HCEC 1CT (cell line): ENCODE measurements at regions not wholly inside any gene's neighbourhood (a gene's known extent, or its start where the extent isn't known, plus 50 kb on each side); places are given as distances from the start of the nearest gene placed in this dataset.

ENCODE experiments used
- DNase-seq: peaks from one replicate; pipeline ENCODE4 v3.0.0-alpha.2; 2017

- no peak for DNase-seq
These were observed 287.9 kb upstream of the FMN2 start for GRCh38 chr1:239803781-239804180.

GRCh38 chr1:239804266-239804665 is 287.4 kb upstream of the FMN2 start:
- DNase-seq: no peak

DNA sequence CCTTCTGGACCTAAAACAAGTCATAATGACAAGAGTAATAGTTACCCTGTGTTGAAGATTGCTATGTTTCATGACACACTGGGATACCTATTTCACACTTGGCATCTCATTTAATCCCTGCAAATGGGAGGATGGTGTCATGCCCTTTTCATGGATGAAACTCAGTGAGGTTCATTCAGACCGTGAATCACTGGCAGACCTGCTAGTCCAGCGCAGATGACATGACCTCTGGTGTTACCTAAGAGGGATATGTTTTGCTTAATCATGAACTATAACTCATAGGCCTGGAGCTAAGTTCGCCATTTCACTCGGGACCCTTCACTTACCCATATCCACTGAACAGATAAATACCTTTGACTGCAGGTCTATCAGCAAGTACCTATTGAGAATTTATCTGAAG is 286.6 kb upstream of the FMN2 start:
- no peak for DNase-seq

DNA sequence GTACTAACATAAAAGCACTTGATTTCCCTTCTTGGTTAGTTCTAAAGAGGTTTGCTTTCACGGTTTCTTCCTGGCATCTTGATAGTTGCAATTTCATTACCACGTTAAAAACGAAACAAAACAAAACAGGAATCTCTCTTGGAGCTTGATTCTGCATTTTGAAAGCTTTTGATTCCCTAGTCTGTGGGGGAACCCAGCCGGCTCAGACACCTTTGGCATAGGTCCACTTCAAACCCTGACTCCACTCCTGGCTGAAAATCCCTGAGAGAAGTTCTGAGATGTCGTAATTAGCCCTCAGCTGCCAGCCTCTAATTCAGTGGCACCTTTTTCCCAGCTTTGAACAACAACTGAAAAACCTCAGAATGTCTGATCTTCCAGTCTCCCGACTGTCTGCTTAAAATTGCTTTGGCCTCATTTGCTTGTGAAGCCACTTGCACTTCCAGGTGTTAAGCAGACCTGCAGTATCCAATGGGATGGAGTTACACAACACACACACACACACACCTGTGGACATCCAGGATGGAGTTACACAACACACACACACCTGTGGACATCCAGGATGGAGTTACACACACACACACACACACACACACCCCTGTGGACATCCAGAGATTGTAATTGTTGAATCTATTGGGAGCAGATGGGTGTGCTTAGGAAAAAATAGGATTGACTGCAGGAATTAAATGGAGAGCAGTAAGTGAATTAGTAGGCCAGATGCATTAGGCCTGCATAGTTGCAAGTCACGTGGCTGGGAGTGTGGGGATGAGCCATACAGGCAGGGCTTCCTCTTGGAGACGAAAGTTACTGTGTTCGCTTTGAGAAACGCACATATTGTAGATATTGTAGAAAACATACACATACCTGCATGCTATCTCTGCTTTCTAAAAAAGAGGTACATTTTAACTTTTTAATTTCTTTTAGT is 285.6 kb upstream of the FMN2 start:
- no peak for DNase-seq

DNA sequence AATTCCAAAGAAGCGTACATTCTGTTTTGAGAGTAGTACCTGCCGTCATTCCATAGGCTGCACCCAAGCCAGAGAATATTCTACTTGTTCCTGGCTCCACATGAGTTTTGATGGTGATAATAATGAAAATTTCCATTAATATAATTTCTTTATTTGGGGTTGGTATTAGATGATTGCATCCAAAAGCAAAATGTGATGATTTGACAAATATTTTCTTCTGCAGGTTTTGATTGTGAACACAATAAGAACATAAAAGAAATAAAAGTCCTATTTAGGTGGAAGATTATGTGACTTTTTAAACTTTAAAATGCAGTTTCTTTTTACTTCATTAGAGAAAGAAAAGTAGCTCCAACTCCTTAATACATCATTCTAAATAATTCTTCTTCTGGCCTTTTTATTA is 284.8 kb upstream of the FMN2 start:
- DNase-seq: no peak

- no peak for DNase-seq
These were observed 284.3 kb upstream of the FMN2 start for GRCh38 chr1:239807361-239807760.

DNA sequence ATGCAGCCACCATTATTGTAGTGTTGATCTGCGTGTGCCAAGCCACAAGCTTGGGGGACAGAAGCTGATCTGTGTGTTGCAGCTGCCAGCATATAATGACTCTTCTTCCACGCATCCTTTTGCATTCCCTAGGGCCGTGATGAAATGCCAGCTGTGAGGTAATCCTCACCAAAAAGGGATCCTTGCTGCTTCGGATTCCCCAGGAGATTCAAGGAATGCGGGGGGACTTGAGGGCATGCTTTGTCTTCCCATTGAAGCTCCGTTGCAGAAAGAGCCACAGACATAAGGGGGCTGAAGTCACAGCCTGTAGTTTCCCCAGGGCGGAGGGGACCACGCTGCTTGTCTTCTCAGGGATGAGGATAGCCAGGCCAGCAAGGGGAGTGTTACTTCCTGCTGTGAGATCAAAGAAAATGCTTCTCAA is 281.6 kb upstream of the FMN2 start:
- no peak for DNase-seq

- DNase-seq: no peak
These were observed 280.3 kb upstream of the FMN2 start for GRCh38 chr1:239811211-239811885.

DNA sequence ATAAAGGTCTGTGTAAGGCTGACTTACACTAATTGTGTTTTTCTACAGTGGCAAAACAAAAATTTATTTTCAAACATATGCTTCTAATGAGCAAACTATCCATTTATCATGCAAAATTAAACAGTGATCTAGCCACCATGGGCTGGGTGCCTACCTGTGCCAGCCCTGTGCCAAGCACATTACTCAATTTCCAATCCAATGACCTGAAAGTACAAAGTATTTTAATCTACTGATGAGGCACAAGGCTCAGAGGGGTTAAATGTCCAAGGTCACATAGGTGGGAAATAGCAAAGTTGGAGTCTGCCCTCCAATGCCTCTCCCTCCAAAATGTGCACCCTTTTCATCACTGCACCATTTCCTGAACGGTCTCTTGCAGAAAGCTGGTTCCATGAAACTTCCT is 279.1 kb upstream of the FMN2 start:
- no peak for DNase-seq

DNA sequence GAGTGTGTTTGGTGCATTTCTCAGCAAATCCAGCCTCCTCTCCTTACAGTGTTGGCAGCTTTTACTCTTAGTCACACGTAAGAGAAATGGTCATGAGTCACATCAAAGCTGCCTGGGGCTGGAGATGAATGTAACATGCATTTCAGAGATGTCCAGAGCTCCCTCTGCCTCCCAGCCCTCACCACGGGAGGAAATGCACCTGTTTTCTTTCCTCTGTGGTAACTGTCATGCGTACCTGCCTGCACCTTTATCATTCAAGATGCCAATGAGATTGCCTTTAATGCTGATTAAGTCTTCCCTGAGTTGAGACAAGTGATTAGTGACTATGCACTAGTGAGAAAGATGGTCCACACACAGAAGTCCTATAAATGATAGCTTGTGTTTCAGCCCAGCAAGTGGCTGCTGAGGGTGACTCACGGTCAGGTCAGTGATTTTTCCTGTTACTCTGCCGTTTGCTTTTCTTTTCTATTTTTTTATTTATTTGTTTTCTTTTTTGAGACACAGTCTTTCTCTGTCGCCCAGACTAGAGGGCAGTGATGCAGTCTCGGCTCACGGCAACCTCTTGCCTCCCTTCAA is 277.3 kb upstream of the FMN2 start:
- peak; percentile 58 for DNase-seq

GRCh38 chr1:239815074-239815473 is 276.6 kb upstream of the FMN2 start:
- no peak for DNase-seq

DNA sequence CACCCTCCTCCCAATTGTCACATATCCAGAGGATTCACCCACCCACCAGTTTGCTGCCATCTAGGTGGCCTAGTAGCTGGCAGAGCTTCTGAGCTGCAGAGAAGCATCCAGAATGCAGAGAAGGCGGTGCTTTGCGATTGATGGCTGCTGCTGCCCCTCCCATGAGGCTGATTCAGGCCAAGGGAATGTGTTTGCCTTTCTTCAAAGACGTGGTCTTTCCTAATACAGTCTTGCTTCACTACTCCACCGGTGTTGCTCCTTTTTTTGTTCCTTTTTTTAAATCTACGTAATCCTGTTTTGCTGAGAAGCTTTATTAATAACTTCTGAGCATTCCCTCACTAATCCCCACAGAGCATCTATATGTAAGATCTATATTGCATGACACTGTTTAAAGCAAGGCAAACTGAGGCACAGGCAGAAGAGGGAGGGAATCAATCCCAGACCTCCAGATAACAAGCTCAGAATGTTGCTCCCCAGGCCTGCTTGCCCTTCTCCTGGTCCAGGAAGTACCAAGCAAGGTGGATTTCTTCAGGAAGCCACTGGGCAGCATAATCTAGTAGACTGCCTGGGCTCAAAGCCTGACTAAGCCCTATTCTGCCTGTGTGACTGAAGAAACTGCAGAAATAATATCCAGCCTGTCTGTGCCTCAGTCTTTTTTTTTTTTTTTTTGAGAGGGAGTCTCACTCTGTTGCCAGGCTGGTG is 275.5 kb upstream of the FMN2 start:
- peak; percentile 42 for DNase-seq

DNA sequence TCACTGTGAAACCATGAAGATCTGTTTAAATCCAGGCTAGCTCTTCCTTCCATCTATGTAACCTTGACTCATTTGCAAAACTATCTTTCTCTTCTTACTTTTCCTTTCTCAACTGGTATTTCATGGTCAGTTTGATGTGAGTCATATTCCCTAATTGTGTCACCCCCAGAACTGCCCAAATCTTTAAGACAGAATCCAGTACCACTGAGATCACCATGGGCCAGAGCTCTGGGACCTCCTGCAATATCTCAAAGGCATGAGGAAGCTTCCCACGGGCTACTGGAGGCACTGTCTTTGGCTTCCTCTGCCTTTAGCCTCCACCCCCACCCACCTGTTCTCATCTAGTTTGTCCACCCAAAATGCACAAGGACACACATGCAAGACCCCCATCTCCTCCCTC is 274.4 kb upstream of the FMN2 start:
- no peak for DNase-seq

DNA sequence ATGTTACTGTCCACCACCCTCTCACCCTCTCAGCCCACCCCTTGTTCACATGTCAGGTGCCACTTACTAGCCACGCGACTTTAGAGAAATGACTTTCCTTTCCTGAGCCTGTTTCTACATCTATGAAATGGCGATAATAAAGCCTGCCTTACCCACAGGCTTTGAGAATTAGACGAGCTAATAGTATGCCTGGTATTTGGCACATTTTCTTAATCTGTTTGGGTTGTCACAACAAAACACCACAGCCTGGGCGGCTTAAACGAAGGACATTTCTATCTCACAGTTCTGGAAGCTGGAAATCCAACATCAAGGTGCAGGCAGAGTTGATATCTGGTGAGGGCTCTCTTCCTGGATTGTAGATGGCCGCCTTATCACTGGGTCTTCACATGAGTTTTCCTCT is 273.9 kb upstream of the FMN2 start:
- DNase-seq: no peak

DNA sequence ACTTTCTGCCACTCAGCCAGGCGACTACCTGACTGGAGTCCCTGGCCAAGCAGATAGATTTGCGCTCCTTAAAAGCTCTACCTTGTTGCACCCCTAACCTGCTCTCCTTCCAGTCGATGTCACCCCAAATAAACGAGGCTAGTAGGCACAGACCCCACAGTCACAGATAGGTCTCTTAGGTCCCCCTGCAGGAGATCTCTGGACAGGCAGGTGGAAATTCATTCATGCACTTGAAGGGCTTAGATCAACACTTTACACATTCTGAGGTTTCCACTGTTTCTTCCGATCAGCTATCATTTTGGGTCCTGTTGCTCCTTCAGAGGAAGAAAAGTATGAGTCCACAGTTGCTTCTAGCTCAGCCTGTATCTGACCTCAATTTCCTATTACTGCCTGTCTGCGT is 272.6 kb upstream of the FMN2 start:
- no peak for DNase-seq

GRCh38 chr1:239819756-239820250 is 271.9 kb upstream of the FMN2 start:
- DNase-seq: no peak

DNA sequence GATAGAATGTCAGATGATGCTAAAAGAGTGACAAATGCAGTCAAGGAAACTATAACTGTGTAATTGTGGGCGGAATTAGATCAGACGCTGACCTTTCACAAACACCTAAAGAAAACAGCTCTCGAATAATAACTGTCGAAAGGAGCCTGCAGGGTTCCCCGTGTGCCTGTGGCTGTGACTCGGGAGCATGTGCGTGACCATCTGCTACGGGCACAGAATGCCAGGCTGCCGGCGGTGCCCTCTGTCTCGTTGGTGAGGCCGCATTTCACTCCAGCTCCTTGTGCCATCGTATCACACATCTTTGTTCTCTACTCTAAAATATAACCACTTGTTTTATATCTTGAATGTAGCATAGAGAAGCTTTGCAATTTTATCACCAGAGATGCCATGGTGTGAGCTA is 267.8 kb upstream of the FMN2 start:
- DNase-seq: no peak

- DNase-seq: no peak
These were observed 265.5 kb upstream of the FMN2 start for GRCh38 chr1:239826211-239826610.

GRCh38 chr1:239826736-239827135 is 264.9 kb upstream of the FMN2 start:
- no peak for DNase-seq

DNA sequence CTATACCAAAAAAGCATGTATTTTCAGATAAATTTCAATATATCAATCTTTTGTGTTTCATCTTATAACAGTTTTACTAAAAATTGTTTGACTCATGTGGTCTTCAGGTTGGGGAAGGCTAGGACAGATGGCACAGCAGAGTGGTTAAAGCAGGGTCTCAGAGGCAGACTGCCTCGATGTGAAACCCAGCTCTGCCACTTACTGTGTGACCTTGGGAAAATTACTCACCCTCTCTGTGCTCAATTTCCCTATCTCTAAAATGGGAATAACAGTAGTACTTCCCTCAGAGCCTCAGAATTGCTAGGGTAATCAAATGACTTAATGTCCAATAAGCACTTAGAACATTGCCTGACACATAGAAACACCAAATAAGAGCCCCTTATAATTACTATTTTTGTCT is 262.1 kb upstream of the FMN2 start:
- DNase-seq: no peak

- no peak for DNase-seq
These were observed 259.9 kb upstream of the FMN2 start for GRCh38 chr1:239831577-239832355.

DNA sequence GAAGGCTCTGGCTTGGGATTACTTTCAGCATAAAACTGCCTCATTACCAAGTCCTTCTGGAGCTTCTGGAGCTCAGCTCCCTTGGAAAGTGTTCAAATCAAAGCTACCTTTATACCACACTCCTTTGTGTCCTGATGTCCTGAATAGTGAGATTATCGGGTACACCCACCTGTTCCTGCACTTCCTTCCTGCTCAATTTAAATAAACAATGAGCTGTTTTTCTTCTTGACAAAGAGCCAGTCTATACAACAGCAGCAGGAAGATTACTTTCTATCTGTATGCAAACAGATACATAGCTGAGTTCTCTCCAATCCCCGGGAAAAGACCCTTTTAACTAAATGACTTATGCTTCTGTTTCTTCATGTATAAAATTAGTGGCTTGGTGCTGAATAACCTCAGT is 258.0 kb upstream of the FMN2 start:
- no peak for DNase-seq
